Small intestine (tissue), 7 donors: ENCODE measurements at regions not wholly inside any gene's neighbourhood (a gene's known extent, or its start where the extent isn't known, plus 50 kb on each side); places are given as distances from the start of the nearest gene placed in this dataset.

Experiments
- DNase-seq, 2 donors: peaks; one replicate each; pipeline versions ENCODE4 v3.0.0 to v3.0.0-alpha.2; 2013
- FAIRE-seq: peaks from 2 replicates; lab custom pipeline; 2012; peaks lifted over from hg19 to GRCh38; lab: Jason Lieb, UNC
- H3K27ac ChIP-seq, 3 donors: one replicate each; pipeline ENCODE4 v1.5.1; 2013; ENCODE audit warnings: low read length in 2 of 3, mild to moderate bottlenecking in 2 of 3, control low read depth in 1 of 3, inconsistent platforms in 1 of 3, low read depth in 1 of 3, moderate library complexity in 1 of 3
- H3K27me3 ChIP-seq, 3 donors: one replicate each; pipeline ENCODE4 v1.6.1; 2013; ENCODE audit warnings: low read length in 3 of 3, inconsistent platforms in 1 of 3; ENCODE audit not compliant: control insufficient read depth in 3 of 3, insufficient read depth in 3 of 3
- H3K36me3 ChIP-seq, 3 donors: one replicate each; pipeline ENCODE4 v1.6.1; 2013; ENCODE audit warnings: low read length in 3 of 3, inconsistent platforms in 1 of 3, low read depth in 1 of 3, mild to moderate bottlenecking in 1 of 3, moderate library complexity in 1 of 3; ENCODE audit not compliant: control insufficient read depth in 3 of 3, insufficient read depth in 2 of 3
- H3K4me1 ChIP-seq, 3 donors: one replicate each; pipeline ENCODE4 v1.6.1; 2013; ENCODE audit warnings: low read length in 2 of 3, inconsistent platforms in 1 of 3, low read depth in 1 of 3, mild to moderate bottlenecking in 1 of 3, moderate library complexity in 1 of 3; ENCODE audit not compliant: control insufficient read depth in 3 of 3, insufficient read depth in 2 of 3
- H3K4me3 ChIP-seq, 3 donors: one replicate each; pipeline ENCODE4 v1.5.1; 2013; ENCODE audit warnings: low read length in 3 of 3, control low read depth in 1 of 3, inconsistent platforms in 1 of 3, low read depth in 1 of 3, mild to moderate bottlenecking in 1 of 3, moderate library complexity in 1 of 3
- H3K9me3 ChIP-seq, 2 donors: one replicate each; pipeline ENCODE4 v1.6.1; 2013; ENCODE audit warnings: low read depth in 1 of 2, low read length in 1 of 2; ENCODE audit not compliant: control insufficient read depth in 2 of 2, insufficient read depth in 1 of 2
- WGBS, 3 donors: extraction: QIAGEN DNeasy Blood & Tissue Kit; methylation state at CpG; one replicate each; pipeline ENCODE4 v1.1.7; 2013; 5-methylcytosine and 5-hydroxymethylcytosine counted together
- donor health status: healthy with polysubstance abuse.
- donor health status: control.
- donor health status: control.
- donor health status: Bipolar disorder and iron deficiency.
- donor health status: healthy.

- no peak overlapping the region for H3K4me3 ChIP-seq
- no peak for DNase-seq
- no peaks in the 10 kb centered on the region for H3K4me1 ChIP-seq
- no peaks in the 10 kb centered on the region for H3K9me3 ChIP-seq
- no peak overlapping the region for H3K27ac ChIP-seq
- H3K27me3 ChIP-seq, result no peaks in the 10 kb centered on the region
- H3K36me3 ChIP-seq, result no peaks in the 10 kb centered on the region
- no peak for FAIRE-seq
- 77 to 88% (median 81%) methylated on average over 4 of the region's 4 CpGs for WGBS, 3 donors
Observed at GRCh38 chr2:18376936-18377335, 183.5 kb downstream of the RDH14 start.

GRCh38 chr2:18373664-18374063 is 186.8 kb downstream of the RDH14 start:
- Histone ChIP-seq H3K9me3 (no peaks in the 10 kb centered on the region), H3K27me3 (no peaks in the 10 kb centered on the region), H3K27ac (no peak overlapping the region), H3K36me3 (no peaks in the 10 kb centered on the region), H3K4me1 (no peaks in the 10 kb centered on the region), H3K4me3 (no peak overlapping the region)
- DNase-seq (no peak), FAIRE-seq (no peak)
- WGBS, 3 donors, result 61 to 77% (median 72%) methylated on average over 2 of the region's 2 CpGs

GRCh38 chr2:18373081-18373480 is 187.4 kb downstream of the RDH14 start:
- H3K4me3 ChIP-seq, result no peak overlapping the region
- 56 to 74% (median 62%) methylated on average over 1 of the region's 1 CpG for WGBS, 3 donors

DNA sequence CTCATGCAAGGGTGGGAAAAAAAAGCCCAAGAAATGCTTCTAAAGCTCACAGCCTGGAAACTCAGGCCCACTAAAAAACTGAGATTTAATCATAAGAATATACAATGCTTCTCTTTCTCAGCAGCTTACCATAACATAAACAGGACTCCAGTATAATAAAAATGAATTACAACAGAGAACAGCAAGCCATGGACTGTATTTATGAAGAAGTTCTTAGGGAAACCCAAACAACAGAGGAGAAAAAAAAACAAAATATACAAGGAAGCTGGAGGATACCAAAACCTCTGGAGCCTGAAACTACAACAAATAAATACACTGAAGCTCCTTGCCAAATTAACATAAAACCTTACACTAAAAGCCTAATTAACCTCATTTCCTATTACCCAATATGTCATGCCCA is 187.8 kb downstream of the RDH14 start:
- no peaks in the 10 kb centered on the region for H3K27me3 ChIP-seq
- H3K36me3 ChIP-seq, result no peaks in the 10 kb centered on the region
- H3K4me3 ChIP-seq, result no peak overlapping the region
- H3K9me3 ChIP-seq, result no peaks in the 10 kb centered on the region
- H3K4me1 ChIP-seq, result no peaks in the 10 kb centered on the region
- DNase-seq (no peak), FAIRE-seq (no peak)
- no peak overlapping the region for H3K27ac ChIP-seq

More at GRCh38 chr2:18373081-18373480, 187.4 kb downstream of the RDH14 start:
- Histone ChIP-seq H3K4me1 (no peaks in the 10 kb centered on the region), H3K27ac (no peak overlapping the region), H3K27me3 (no peaks in the 10 kb centered on the region), H3K9me3 (no peaks in the 10 kb centered on the region), H3K36me3 (no peaks in the 10 kb centered on the region)
- FAIRE-seq (no peak), DNase-seq (no peak)

DNA sequence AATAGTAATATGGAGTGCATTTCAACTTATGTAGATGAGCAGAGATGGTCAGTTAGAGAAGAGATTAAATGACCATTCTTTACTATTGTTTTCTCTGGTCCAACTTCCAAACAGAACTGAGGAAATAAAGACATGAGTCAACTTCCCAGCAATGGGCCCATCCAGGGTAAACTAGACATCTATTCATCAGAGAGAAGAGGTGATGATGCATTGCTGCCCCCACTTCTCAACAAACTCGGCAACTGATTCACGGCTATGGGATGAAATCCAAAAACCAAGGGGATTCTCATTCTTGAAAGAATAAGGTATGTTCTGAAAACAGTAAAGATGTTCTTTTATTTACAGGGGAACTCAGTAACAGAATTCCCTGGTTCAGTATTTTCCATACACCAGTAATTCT is 190.7 kb downstream of the RDH14 start:
- DNase-seq, result no peak
- no peak for FAIRE-seq
- 88 to 90% (median 90%) methylated on average over 2 of the region's 2 CpGs for WGBS, 3 donors
- Histone ChIP-seq H3K36me3 (no peaks in the 10 kb centered on the region), H3K9me3 (no peaks in the 10 kb centered on the region), H3K27ac (no peak overlapping the region), H3K4me3 (no peak overlapping the region), H3K4me1 (no peaks in the 10 kb centered on the region), H3K27me3 (no peaks in the 10 kb centered on the region)

GRCh38 chr2:18368008-18368407 is 192.4 kb downstream of the RDH14 start:
- no peak for FAIRE-seq
- Histone ChIP-seq H3K36me3 (no peaks in the 10 kb centered on the region), H3K4me1 (no peaks in the 10 kb centered on the region), H3K27me3 (no peaks in the 10 kb centered on the region), H3K27ac (no peak overlapping the region), H3K4me3 (no peak overlapping the region), H3K9me3 (no peaks in the 10 kb centered on the region)
- 38 to 54% (median 49%) methylated on average over 2 of the region's 2 CpGs for WGBS, 3 donors
- no peak for DNase-seq

DNA sequence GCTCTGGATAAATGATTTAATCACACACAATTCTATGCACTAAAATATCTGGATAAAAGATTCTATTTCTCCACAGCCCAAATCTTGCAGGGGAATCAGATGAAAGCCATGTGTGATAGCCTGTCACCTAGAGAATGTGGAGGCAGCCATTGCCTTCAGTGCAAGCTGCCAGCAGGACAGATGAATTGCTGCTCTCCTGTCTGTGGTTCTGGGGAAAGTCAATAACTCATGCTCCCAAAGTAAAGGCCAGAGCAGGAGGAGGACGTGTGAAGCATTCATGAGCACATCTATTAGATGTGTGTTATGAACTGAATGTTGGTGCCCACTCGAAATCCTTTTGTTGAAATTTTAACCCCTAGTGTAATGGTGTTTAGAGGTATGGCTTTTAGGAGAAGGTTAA is 195.1 kb downstream of the RDH14 start:
- Histone ChIP-seq H3K27ac (no peak overlapping the region), H3K4me1 (no peaks in the 10 kb centered on the region), H3K27me3 (no peaks in the 10 kb centered on the region), H3K9me3 (no peaks in the 10 kb centered on the region), H3K36me3 (no peaks in the 10 kb centered on the region), H3K4me3 (no peak overlapping the region)
- FAIRE-seq (no peak), DNase-seq (no peak)
- WGBS, 3 donors, result 43 to 70% (median 59%) methylated on average over 2 of the region's 2 CpGs

DNA sequence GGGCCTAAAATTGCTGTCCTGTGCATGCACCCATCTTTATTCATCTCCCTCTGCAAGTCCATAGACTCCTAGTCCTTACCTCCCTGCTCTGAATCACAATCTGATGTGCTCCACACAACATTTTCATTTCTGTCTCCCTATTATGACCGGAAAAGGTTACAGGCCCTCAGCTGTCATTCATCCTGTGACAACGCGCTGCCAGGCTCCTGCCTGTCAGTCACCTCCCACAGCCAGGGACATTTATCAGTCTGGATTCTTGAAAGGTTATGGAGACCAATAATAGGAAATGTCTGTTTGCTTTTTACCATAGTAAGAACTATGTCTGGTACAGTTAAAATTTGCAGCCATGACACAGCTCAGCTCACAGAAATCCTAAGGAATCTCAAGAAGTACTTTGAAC is 197.1 kb downstream of the RDH14 start:
- DNase-seq (no peak), FAIRE-seq (no peak)
- Histone ChIP-seq H3K4me1 (no peaks in the 10 kb centered on the region), H3K9me3 (no peaks in the 10 kb centered on the region), H3K27me3 (no peaks in the 10 kb centered on the region), H3K36me3 (no peaks in the 10 kb centered on the region), H3K4me3 (no peak overlapping the region), H3K27ac (no peak overlapping the region)
- 69 to 95% (median 76%) methylated on average over 3 of the region's 3 CpGs for WGBS, 3 donors

- DNase-seq, result no peak
- no peak for FAIRE-seq
- Histone ChIP-seq H3K4me1 (no peaks in the 10 kb centered on the region), H3K27me3 (no peaks in the 10 kb centered on the region), H3K4me3 (no peak overlapping the region), H3K27ac (no peak overlapping the region), H3K36me3 (no peaks in the 10 kb centered on the region), H3K9me3 (no peaks in the 10 kb centered on the region)
- 64 to 83% (median 80%) methylated on average over 1 of the region's 1 CpG for WGBS, 3 donors
Observed at GRCh38 chr2:18362696-18363095, 197.8 kb downstream of the RDH14 start.
